ENCODE measurements at regions not wholly inside any gene's neighbourhood (a gene's known extent, or its start where the extent isn't known, plus 50 kb on each side); places are given as distances from the start of the nearest gene placed in this dataset.

GRCh38 chr14:86003998-86004397, 474.1 kb downstream of the FLRT2 start:
- DNase-seq (ENCODE audit: low read depth), result no peak
- H3K4me3 ChIP-seq (ENCODE audit: low read depth, low read length), result no peak overlapping the region
- TF ChIP-seq, protein P1, sequence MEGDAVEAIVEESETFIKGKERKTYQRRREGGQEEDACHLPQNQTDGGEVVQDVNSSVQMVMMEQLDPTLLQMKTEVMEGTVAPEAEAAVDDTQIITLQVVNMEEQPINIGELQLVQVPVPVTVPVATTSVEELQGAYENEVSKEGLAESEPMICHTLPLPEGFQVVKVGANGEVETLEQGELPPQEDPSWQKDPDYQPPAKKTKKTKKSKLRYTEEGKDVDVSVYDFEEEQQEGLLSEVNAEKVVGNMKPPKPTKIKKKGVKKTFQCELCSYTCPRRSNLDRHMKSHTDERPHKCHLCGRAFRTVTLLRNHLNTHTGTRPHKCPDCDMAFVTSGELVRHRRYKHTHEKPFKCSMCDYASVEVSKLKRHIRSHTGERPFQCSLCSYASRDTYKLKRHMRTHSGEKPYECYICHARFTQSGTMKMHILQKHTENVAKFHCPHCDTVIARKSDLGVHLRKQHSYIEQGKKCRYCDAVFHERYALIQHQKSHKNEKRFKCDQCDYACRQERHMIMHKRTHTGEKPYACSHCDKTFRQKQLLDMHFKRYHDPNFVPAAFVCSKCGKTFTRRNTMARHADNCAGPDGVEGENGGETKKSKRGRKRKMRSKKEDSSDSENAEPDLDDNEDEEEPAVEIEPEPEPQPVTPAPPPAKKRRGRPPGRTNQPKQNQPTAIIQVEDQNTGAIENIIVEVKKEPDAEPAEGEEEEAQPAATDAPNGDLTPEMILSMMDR (conservative IDR thresholded peaks at IDR 0.05; ENCODE audit: low read depth, low read length), result no peak

GRCh38 chr14:85996551-85996950, 466.6 kb downstream of the FLRT2 start:
- DNase-seq (ENCODE audit: low read depth), result no peak
- TF ChIP-seq, protein P1 (conservative IDR thresholded peaks at IDR 0.05; ENCODE audit: low read depth, low read length), result no peak
- no peak overlapping the region for H3K4me3 ChIP-seq (ENCODE audit: low read depth, low read length)

DNA sequence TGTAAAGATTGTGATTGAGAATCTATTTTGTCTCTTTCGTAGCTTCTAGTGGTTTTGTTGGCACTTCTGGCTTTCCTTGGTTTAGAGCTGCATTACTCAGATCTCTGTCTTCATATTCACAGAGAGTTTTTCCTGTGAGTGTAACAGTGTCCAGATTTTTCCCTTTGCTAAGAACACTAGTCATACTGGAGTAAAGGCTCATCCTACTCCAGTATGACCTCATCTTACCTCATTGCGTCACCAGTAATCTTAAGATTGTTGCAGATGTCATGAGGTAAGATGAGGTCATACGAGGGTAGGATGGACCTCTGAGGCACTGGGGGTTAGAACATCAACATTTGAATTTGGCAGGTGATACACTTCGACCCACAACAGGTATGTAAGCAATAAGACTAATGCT, 461.2 kb downstream of the FLRT2 start:
- DNase-seq (ENCODE audit: low read depth), result no peak
- TF ChIP-seq, protein P1 (conservative IDR thresholded peaks at IDR 0.05; ENCODE audit: low read depth, low read length), result no peak
- H3K4me3 ChIP-seq (ENCODE audit: low read depth, low read length), result no peak overlapping the region

GRCh38 chr14:85987907-85988306, 458.0 kb downstream of the FLRT2 start:
- TF ChIP-seq, protein P1 (conservative IDR thresholded peaks at IDR 0.05; ENCODE audit: low read depth, low read length), result no peak
- no peak overlapping the region for H3K4me3 ChIP-seq (ENCODE audit: low read depth, low read length)
- no peak for DNase-seq (ENCODE audit: low read depth)

GRCh38 chr14:85987292-85987691, 457.3 kb downstream of the FLRT2 start:
- H3K4me3 ChIP-seq (ENCODE audit: low read depth, low read length), result no peak overlapping the region
- no peak for DNase-seq (ENCODE audit: low read depth)
- TF ChIP-seq, protein P1 (conservative IDR thresholded peaks at IDR 0.05; ENCODE audit: low read depth, low read length), result no peak

DNA sequence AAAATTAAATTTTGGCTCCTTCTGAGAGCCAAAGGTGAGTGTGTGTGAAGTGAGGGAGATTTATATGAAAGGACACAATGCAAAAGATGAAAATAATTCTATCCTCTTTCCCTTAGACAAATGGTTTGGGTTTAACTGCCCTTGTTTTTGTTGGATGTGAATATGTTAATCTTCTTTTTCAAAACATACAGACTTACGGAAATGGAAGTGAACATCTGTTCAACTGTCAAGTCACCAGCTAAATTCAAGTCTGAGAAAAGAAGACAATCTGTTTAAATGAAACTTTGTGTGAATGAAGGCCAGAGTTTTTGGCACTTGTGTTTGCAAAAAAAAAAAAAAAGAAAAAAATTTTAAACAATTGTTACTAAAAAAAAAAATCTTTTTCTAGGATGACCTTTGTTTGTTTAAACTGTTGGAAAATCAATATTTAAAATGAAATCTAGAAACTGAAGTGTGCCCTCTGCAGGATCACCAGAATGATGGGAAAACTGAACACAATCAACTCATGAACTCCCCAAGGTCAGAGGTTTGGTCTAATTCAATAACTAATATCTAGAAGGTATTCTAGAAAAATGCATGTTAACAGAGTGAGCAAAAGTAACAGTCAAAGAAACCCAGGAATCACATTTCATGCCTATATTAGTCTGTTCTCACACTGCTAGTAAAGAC, 448.8 kb downstream of the FLRT2 start:
- TF ChIP-seq, protein P1 (conservative IDR thresholded peaks at IDR 0.05; ENCODE audit: low read depth, low read length), result no peak
- no peak for DNase-seq (ENCODE audit: low read depth)
- no peak overlapping the region for H3K4me3 ChIP-seq (ENCODE audit: low read depth, low read length)

DNA sequence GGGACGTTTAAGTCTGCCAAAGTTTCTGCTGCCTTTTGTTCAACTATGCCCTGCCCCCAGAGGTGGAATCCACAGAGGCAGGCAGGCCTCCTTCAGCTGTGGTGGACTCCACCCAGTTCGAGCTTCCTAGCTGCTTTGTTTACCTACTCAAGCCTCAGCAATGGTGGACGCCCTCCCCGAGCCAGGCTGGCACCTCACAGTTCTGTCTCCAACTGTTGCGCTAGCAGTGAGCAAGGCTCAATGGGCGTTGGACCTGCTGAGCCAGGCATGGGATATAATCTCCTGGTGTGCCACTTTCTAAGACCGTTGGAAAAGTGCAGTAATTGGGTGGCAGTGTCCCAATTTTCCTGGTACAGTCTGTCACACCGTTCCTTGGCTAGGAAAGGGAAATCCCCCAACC, 444.7 kb downstream of the FLRT2 start:
- DNase-seq (ENCODE audit: low read depth), result no peak
- TF ChIP-seq, protein P1 (conservative IDR thresholded peaks at IDR 0.05; ENCODE audit: low read depth, low read length), result no peak
- no peak overlapping the region for H3K4me3 ChIP-seq (ENCODE audit: low read depth, low read length)
